ENCODE measurements at regions not wholly inside any gene's neighbourhood (a gene's known extent, or its start where the extent isn't known, plus 50 kb on each side); places are given as distances from the start of the nearest gene placed in this dataset.

- TF ChIP-seq, protein P1, sequence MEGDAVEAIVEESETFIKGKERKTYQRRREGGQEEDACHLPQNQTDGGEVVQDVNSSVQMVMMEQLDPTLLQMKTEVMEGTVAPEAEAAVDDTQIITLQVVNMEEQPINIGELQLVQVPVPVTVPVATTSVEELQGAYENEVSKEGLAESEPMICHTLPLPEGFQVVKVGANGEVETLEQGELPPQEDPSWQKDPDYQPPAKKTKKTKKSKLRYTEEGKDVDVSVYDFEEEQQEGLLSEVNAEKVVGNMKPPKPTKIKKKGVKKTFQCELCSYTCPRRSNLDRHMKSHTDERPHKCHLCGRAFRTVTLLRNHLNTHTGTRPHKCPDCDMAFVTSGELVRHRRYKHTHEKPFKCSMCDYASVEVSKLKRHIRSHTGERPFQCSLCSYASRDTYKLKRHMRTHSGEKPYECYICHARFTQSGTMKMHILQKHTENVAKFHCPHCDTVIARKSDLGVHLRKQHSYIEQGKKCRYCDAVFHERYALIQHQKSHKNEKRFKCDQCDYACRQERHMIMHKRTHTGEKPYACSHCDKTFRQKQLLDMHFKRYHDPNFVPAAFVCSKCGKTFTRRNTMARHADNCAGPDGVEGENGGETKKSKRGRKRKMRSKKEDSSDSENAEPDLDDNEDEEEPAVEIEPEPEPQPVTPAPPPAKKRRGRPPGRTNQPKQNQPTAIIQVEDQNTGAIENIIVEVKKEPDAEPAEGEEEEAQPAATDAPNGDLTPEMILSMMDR (IDR thresholded peaks at IDR 0.05), result no peak
- TF ChIP-seq ZFX (IDR thresholded peaks at IDR 0.05; ENCODE audit: borderline replicate concordance), result no peak
These were observed 222.3 kb upstream of the CDIN1 start for GRCh38 chr15:36356978-36357601.

Data from 22Rv1 (cell line).